K562 (cell line): ENCODE measurements at regions not wholly inside any gene's neighbourhood (a gene's known extent, or its start where the extent isn't known, plus 50 kb on each side); places are given as distances from the start of the nearest gene placed in this dataset.

Experiments
- ATAC-seq: fragments of 200-7000 bp; cut with Tn5 transposase; 3 replicates; pipeline ENCODE4 v1.9.1; 2020; ENCODE audit warnings: moderate library complexity
- BruUV-seq: library from RNA; stranded (reverse); fragments of 400-500 nt; replicated peaks from 2 replicates; lab custom pipeline; 2021; lab: Mats Ljungman, UMichigan
- CTCF ChIA-PET: fragments of 300-600 bp; formaldehyde crosslinking; extraction: SDS; loops from one replicate; lab custom pipeline; 2021; ENCODE audit warnings: low intra/inter-chr PET ratio; lab: Yijun Ruan, JAX
- POLR2A ChIA-PET: fragments of 300-600, 350-650 bp; sonication (Branson Sonifier 250); formaldehyde crosslinking; extraction: SDS; loops from one replicate; lab custom pipeline; 2021; ENCODE audit warnings: antibody characterized with exemption, inconsistent platforms; lab: Yijun Ruan, JAX
- DNase-seq, 4 experiments: peaks; one replicate each; pipeline versions ENCODE4 v3.0.0 to v3.0.0-alpha.2; 2011 to 2018; ENCODE audit warnings: low spot score in 3 of 4, mixed read lengths in 3 of 4; ENCODE audit errors: extremely low read depth in 1 of 4
- FAIRE-seq: peaks from 2 replicates; lab custom pipeline; 2011; peaks lifted over from hg19 to GRCh38; lab: Jason Lieb, UNC
- H2AFZ ChIP-seq: 2 replicates; pipeline ENCODE4 v1.6.0; 2011; ENCODE audit warnings: low read depth, low read length, control low read depth, inconsistent platforms
- H3K27ac ChIP-seq: fragments of 200-600 bp; 3 replicates; pipeline ENCODE4 v1.8.0; 2011; ENCODE audit warnings: low read depth, mild to moderate bottlenecking, control low read depth, inconsistent platforms, low read length, moderate library complexity, mixed read lengths; ENCODE audit errors: extremely low read depth
- H3K27me3 ChIP-seq, 2 experiments: fragments of 300-600 bp in 1 of 2; 2 replicates in 1 of 2; 3 replicates in 1 of 2; pipeline versions ENCODE4 v1.6.0 to v1.8.0; 2011; ENCODE audit warnings: inconsistent platforms in 2 of 2, low read length in 2 of 2, mild to moderate bottlenecking in 1 of 2, mixed read lengths in 1 of 2, moderate library complexity in 1 of 2; ENCODE audit not compliant: control insufficient read depth in 2 of 2, insufficient read depth in 2 of 2
- H3K36me3 ChIP-seq: fragments of 300-600 bp; 3 replicates; pipeline ENCODE4 v1.8.0; 2011; ENCODE audit warnings: mild to moderate bottlenecking, low read length, inconsistent platforms; ENCODE audit not compliant: control insufficient read depth, insufficient read depth
- H3K4me1 ChIP-seq, 2 experiments: fragments of 200-600 bp in 1 of 2; replicated peaks in 1 of 2; 2 replicates in 1 of 2; 3 replicates in 1 of 2; pipeline versions ENCODE4 v1.5.1 to v1.8.0; 2011; ENCODE audit warnings: inconsistent platforms in 2 of 2, low read length in 2 of 2, mild to moderate bottlenecking in 1 of 2, mixed read lengths in 1 of 2, moderate library complexity in 1 of 2; ENCODE audit not compliant: control insufficient read depth in 2 of 2, insufficient read depth in 2 of 2
- H3K4me2 ChIP-seq: 2 replicates; pipeline ENCODE4 v1.6.1; 2011; ENCODE audit warnings: low read length, control low read depth, inconsistent platforms, mixed read lengths; ENCODE audit not compliant: insufficient read depth
- H3K4me3 ChIP-seq: fragments of 200-600 bp; sonication (generic), shearing (Covaris generic); 2 replicates; pipeline ENCODE4 v1.5.1; 2016; ENCODE audit warnings: control low read depth, inconsistent platforms
- H3K79me2 ChIP-seq: fragments of 200-600 bp; 3 replicates; pipeline ENCODE4 v1.8.0; 2011; ENCODE audit warnings: low read length, inconsistent platforms; ENCODE audit not compliant: control insufficient read depth, insufficient read depth
- H3K9ac ChIP-seq, 2 experiments: 2 replicates each; pipeline versions ENCODE4 v1.6.0 to v1.6.1; 2011; ENCODE audit warnings: low read depth in 2 of 2, low read length in 2 of 2, control low read depth in 1 of 2, inconsistent platforms in 1 of 2, mild to moderate bottlenecking in 1 of 2, mixed read lengths in 1 of 2; ENCODE audit not compliant: insufficient read depth in 1 of 2
- H3K9me1 ChIP-seq: one replicate; pipeline ENCODE4 v1.6.0; 2011; ENCODE audit warnings: inconsistent platforms, mild to moderate bottlenecking, low read length, moderate library complexity; ENCODE audit not compliant: control insufficient read depth, insufficient read depth
- H3K9me3 ChIP-seq: replicated peaks from 2 replicates; pipeline ENCODE4 v1.5.1; 2011; ENCODE audit warnings: low read depth, low read length, inconsistent platforms; ENCODE audit not compliant: control insufficient read depth, insufficient read depth
- H4K20me1 ChIP-seq: replicated peaks from 2 replicates; pipeline ENCODE4 v1.6.1; 2011; ENCODE audit warnings: low read length, inconsistent platforms, mixed read lengths; ENCODE audit not compliant: control insufficient read depth, insufficient read depth
- YY1 ChIP-seq, 3 experiments: IDR thresholded peaks; 2 replicates each; pipeline ENCODE4 v1.6.1; 2011; ENCODE audit warnings: low read length in 2 of 3, mild to moderate bottlenecking in 2 of 3, moderate library complexity in 2 of 3, borderline replicate concordance in 1 of 3, control low read depth in 1 of 3, low read depth in 1 of 3; ENCODE audit not compliant: insufficient read depth in 3 of 3, insufficient replicate concordance in 2 of 3, control insufficient read depth in 1 of 3, insufficient read length in 1 of 3; ENCODE audit errors: extremely low read depth in 1 of 3
- ZBTB33 ChIP-seq: sonication (generic); formaldehyde crosslinking; IDR thresholded peaks from 2 replicates; pipeline ENCODE4 v1.8.1; 2023; ENCODE audit warnings: mild to moderate bottlenecking, missing genetic modification reagents
- ZNF780A ChIP-seq: fragments of 250-450 bp; sonication (Bioruptor Pico); IDR thresholded peaks from 2 replicates; pipeline ENCODE4 v1.5.0; 2021; ENCODE audit warnings: mild to moderate bottlenecking
- WGBS: fragments of 100-300 bp; shearing (Covaris generic); methylation state at CpG from one replicate; pipeline ENCODE4 v1.1.6; 2016; ENCODE audit warnings: low coverage, mixed read lengths; ENCODE audit not compliant: insufficient coverage; ENCODE audit errors: missing lambda C conversion rate; 5-methylcytosine and 5-hydroxymethylcytosine counted together
- in situ Hi-C: fragments of 300-500 bp; cut with MboI; formaldehyde crosslinking; loops from 4 replicates; pipeline ENCODE4 v1.15.0; 2018; ENCODE audit warnings: inconsistent platforms, mixed read lengths
- intact Hi-C: fragments of 100-400 bp; cut with micrococcal nuclease; formaldehyde crosslinking; loops from 2 replicates; pipeline ENCODE4 v1.14.2; 2022

- ChIA-PET CTCF (no interaction called here), POLR2A (interaction anchor here (0.8 to 5.9 kb wide), 7 partner anchors 8 to 68 kb away, joined by 3 to 54 read pairs (median 4); a partner anchor contains a TSS)
- WGBS: 88% methylated on average over 26 of the region's 26 CpGs
- H3K9me3 ChIP-seq: peaks cover 10% of the 10 kb centered on the region; the same call in 1 of the 2 replicates
- no peaks in the 10 kb centered on the region for H3K27me3 ChIP-seq
- peak in 1 of 3 experiments; percentile 47 for TF ChIP-seq YY1 (IDR thresholded peaks at IDR 0.05; ENCODE audit: borderline replicate concordance in 1 of 3, control insufficient read depth in 1 of 3, extremely low read depth in 1 of 3, insufficient read depth in 3 of 3, insufficient read length in 1 of 3, insufficient replicate concordance in 2 of 3, low read depth in 1 of 3, low read length in 2 of 3)
- TF ChIP-seq ZNF780A (CRISPR knock-in tag): no peak
- TF ChIP-seq ZBTB33 (CRISPR knock-in tag): peak; percentile 54; the same call in 1 of the 2 replicates
- no peaks in the 10 kb centered on the region for H4K20me1 ChIP-seq
- no peak overlapping the region for H3K4me3 ChIP-seq
- in situ Hi-C loops: loop anchor here (25.0 kb wide), 1 partner anchor 1588 kb away; a partner anchor contains a TSS
- intact Hi-C loops: no loop called here
- H3K9me1 ChIP-seq: no peaks in the 10 kb centered on the region
- ATAC-seq (no peak), FAIRE-seq (no peak), DNase-seq (no peak)
- BruUV-seq: no TSS peak
- H3K27ac ChIP-seq: no peak overlapping the region
- H3K9ac ChIP-seq: no peak overlapping the region
- H3K36me3 ChIP-seq: no peaks in the 10 kb centered on the region
- no peak overlapping the region for H3K4me2 ChIP-seq
- H3K79me2 ChIP-seq: peaks cover 3% of the 10 kb centered on the region
- H3K4me1 ChIP-seq: peaks cover 1 to 19% of the 10 kb centered on the region in 2 experiments
- no peak overlapping the region for H2AFZ ChIP-seq
Measured at GRCh38 chr6:26223650-26224546, 136.7 kb downstream of the HFE start.
